Vagina (tissue), 2 donors: ENCODE measurements at regions not wholly inside any gene's neighbourhood (a gene's known extent, or its start where the extent isn't known, plus 50 kb on each side); places are given as distances from the start of the nearest gene placed in this dataset.

Source experiments
- CTCF ChIP-seq, 3 experiments: fragments of 450-650 bp in 2 of 3; fragments of 200-600 bp in 1 of 3; sonication (generic) in 1 of 3; IDR thresholded peaks; one replicate each; pipeline ENCODE4 v1.5.1; 2017 to 2019; ENCODE audit warnings: antibody characterized with exemption in 3 of 3, mild to moderate bottlenecking in 2 of 3, moderate library complexity in 2 of 3
- POLR2A ChIP-seq, 2 donors: fragments of 450-650 bp; IDR thresholded peaks; one replicate each; pipeline ENCODE4 v1.6.1; 2017; ENCODE audit warnings: antibody characterized with exemption in 2 of 2, mild to moderate bottlenecking in 2 of 2, moderate library complexity in 2 of 2

- TF ChIP-seq CTCF (IDR thresholded peaks at IDR 0.05): no peak
- no peak for TF ChIP-seq POLR2A (IDR thresholded peaks at IDR 0.05)
These were observed 217.7 kb downstream of the PHETA1 start for GRCh38 chr12:111150921-111151840.
